ENCODE measurements at regions not wholly inside any gene's neighbourhood (a gene's known extent, or its start where the extent isn't known, plus 50 kb on each side); places are given as distances from the start of the nearest gene placed in this dataset.

DNA sequence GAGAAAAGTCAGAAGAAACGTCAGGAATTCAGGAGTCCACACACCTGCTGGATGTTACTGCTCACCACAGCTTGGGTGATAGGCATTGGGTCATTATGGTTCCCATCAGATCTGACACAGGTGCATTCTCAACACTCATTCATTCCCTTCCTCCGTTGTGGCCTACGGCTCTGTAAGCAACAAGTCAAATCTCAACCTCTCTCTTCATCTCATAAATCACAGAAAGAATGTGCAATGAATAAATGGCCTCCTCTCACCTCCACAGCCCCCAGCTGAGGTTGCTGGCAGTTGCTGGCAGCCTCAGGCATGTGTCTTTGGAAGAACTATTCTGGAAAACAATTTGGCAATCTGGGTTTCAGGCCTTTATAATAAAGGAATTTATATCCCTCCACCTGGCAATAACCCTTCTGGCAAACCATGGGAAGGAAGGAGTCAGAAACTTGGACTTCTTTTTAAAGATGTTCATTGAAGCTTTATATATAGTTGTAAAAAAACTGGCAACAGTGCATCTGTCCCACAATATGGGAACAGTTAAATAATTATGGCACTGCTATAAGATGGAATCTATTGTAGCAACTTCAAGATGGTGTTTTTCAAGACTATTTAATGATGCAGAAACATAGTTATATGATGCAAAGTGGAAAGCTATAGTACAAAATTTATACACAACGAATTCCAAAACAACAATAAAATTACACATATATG is 175.4 kb downstream of the ANAPC1 start:
- Histone ChIP-seq H3K27ac (no peak overlapping the region), H3K4me3 (no peak overlapping the region)

DNA sequence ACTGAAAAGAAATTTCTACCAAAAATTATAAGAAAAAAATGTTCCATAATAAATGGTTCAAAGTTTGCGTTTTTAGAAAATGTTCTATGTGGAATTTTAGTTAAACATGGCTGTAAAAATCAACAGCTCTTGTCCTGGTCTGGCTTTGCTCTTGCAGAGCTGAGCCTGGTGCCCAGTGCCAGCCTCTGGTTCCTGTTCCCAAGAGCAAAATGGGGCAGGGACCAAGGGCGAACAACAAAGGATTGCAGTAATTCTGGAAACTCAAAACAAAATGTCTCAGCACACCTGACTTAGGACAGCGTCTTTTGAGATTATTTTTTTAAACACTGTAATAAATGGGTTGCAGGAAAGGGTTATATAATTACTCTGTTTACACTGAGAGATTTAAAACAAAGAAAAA is 174.7 kb downstream of the ANAPC1 start:
- H3K4me3 ChIP-seq: no peak overlapping the region
- no peak overlapping the region for H3K27ac ChIP-seq

DNA sequence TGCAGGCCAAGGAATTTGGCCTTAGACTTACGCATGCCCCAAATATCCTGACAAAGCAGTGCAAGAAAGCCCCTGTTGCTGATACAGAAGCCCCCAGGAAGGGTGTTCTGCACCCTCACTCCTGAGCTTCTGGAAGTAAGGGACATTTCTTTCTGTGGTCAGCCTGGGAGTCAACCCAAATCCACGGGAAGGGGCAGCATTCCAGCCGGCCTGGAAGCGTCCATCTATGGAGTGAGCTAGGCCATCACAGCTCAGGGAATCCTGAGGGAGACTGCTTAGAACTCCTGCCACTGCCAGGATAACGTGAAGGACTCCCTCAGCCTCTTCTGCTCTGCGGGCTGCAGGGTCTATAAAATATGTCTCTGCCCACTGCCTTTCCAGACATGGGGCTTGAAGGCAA is 173.9 kb downstream of the ANAPC1 start:
- no peak overlapping the region for H3K27ac ChIP-seq
- H3K4me3 ChIP-seq: no peak overlapping the region

DNA sequence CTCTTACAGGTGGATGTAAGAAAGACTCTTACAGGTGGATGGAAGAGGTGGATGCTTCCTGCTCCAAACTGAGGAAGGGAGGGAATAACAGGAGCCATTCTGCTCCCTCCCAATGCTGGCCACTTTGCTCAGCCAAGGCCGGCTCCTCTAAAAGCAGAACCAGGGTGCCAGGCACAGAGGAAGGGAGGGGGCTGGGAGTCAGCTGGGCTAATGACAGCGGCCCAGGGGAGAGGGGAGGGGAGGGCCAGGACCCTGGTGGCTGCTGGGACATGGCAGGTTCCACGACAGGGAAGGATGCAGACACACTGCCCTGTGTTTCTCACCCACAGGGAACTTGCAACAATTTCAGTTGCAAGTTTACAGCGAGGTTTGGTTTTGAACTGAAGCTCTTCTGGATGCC is 173.4 kb downstream of the ANAPC1 start:
- H3K4me3 ChIP-seq: no peak overlapping the region
- H3K27ac ChIP-seq: no peak overlapping the region

DNA sequence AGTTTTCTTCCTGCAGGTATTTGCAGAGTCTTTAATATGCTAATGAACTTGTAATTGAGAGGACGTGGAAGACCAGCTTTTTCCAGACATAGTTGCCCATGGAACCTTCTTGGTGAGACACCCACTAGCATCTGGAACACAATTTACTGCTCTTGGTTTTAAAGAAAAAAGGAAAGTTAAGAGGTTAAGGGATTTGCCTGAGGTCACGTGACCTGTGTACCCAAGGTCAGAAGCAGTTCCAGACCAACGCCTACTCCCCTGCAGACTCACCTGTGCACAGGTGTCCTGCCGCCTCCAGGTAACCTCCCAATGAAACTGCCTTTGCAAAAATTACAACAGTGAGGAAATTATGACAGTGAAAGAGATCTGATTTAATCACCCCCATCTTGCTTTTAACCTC is 172.7 kb downstream of the ANAPC1 start:
- H3K4me3 ChIP-seq: no peak overlapping the region
- no peak overlapping the region for H3K27ac ChIP-seq

DNA sequence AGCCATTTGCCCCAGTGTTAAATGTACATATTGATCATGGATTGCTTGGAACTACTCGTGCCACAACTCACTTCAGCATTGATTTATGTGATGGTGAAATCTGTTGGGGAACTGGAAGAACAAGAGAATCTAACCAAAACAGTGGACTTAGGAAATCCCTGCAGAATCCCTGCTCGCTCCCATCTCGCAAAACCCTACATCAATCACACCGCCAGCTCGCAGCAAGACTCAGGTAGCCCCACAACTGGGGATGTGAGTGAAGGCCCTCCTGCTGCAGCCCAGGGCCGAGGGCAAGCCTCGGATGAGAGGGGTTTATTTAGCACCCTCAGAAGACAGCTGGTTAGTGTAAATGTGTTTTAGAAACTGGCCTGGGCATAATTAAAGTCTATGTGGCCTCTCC is 171.6 kb downstream of the ANAPC1 start:
- H3K27ac ChIP-seq: no peak overlapping the region
- no peak overlapping the region for H3K4me3 ChIP-seq

DNA sequence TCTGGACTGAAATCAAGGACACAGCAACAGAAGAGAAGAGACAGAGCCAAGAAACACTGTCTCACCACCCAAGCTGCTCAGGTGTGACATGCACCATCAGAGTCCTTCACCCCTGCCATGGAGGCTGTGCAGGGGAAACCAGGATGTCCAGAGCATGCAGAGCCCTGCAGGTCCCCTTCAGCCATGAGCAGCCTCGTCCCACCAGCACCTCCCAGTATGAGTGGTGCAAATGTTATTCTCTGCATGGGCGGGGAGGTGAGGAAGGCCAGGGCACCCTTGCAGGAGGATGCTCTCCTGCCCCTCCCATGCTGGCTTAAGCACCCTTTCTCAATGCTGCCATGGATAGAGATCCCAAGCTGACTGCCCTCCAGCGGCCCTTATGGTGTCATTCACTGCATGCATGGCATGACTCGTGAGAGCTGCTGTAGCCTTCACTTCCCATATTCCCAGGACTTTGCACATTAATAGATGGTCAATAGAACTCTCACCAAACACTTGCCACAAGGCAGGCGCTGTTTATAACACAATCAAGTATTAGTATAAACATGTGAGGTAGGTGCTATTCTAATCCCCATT is 171.0 kb downstream of the ANAPC1 start:
- H3K27ac ChIP-seq: no peak overlapping the region
- no peak overlapping the region for H3K4me3 ChIP-seq

DNA sequence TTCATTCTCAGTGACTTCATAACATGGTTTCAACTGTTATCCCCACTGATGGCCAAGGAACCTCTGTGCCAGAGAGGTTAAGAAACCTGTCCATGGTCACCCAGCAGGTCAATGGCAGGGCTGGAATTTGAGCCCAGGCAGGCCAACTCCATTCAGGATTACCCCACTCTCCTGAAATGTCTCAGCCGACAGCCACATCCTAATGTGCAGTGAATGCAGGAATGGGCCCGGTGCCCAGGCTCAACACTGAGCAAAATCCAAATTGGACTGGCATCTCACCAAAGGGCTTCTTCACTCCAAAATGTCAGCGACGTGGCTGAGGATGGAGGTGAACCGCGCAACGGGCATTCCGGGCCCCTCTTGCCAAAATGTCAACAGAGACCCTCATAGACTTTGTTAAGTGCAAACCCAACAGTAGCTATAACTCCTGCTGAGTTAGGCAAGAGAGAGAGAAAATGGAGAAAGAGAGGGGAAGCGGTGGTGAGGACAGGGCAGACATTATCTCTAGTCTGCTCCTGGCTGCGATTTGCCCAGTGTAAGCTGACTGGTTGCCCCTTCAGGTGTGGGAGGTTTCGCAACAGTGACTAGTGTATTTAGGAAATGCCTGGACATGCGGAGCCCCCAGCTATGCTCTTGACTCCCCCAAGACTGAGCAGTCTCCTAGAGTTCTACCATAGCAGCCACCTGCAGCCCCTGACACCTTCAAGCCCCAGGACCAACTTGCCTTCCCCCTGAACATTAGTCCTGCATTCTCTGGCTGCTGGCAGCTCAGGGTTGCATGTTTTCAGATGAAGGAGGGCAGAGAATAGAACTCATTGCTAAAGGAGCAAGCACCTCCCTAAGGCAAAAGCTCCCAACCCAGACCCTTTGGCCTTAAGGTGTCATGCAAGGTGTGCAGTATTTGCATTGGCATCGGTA is 167.7 kb downstream of the ANAPC1 start:
- Histone ChIP-seq H3K4me3 (no peak overlapping the region), H3K27ac (no peak overlapping the region)

DNA sequence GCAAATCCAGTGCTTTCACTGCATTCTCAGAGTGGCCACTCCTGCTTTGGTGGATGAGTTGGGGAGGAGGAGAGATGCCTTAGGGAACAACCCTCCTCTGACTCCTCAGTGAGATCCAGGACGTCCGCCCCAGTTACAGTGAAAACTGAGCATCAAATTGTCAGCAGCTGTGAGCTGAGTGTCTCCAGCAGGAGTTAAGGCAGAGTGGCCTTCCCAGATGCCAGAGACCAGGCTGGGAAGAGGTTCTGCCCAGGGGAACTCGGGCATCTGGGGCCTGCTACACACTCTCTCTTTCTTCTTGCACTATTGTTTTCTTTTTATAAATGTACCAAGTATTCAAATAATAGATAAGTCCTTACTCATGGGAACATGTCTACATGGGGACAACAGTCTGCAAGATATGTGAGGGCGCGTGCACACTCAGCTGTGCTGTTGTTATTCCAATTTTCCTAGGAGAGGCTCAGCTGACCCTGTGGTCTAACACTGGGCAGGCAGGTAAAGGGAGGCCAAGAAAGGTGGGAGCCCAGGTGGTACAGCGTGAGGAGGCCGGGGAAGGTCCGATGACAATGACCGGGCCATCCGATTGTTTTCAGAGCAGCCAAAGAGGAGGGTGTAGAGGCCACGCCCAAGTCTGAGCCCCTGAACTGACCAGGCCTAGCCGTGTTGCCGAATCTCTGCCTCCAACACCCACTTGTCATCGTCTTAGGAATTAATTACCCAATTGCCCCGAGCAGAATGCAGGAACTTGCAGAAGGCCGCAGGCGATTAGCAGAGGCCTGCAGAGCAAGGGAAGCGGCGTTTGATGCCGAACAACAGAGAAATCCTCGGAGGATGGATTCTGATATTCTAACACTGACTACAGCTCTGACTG is 166.9 kb downstream of the ANAPC1 start:
- H3K4me3 ChIP-seq: no peak overlapping the region

More for the DNA sequence above, 166.9 kb downstream of the ANAPC1 start:
- H3K27ac ChIP-seq: no peak overlapping the region

Data from skin epidermis (tissue), 12 donors.